ENCODE measurements at regions not wholly inside any gene's neighbourhood (a gene's known extent, or its start where the extent isn't known, plus 50 kb on each side); places are given as distances from the start of the nearest gene placed in this dataset.

DNA sequence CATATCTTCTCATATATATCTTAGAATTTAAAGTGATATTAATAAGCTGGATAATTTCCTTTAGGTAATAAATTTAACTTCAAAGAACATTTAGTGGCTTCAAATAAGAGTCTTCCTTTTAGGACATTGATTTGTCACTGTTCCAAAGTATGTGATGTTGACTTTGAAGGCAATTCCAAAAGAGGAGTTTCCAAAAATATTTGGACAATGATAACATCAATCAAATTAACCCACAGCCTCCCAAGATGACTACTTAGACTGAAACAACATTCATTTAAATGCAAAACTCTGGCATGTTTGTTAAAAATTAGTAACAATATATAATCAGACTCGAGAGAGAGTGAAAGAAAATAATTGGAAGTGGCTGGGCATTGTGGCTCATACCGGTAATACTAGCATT, 211.1 kb downstream of the OGFRL1 start:
- Mint-ChIP-seq H3K4me1 (no peaks in the 10 kb centered on the region), H3K4me3 (no peak overlapping the region), H3K36me3 (no peaks in the 10 kb centered on the region), H3K27ac (no peak overlapping the region), H3K9me3 (no peaks in the 10 kb centered on the region), H3K27me3 (ENCODE audit: insufficient read depth, low read depth) (peaks cover 3% of the 10 kb centered on the region)
- Histone ChIP-seq H3K9me3 (ENCODE audit: low read depth) (no peaks in the 10 kb centered on the region), H3K4me3 (no peak overlapping the region), H3K36me3 (no peaks in the 10 kb centered on the region), H4K20me1 (ENCODE audit: low read depth) (no peaks in the 10 kb centered on the region), H3K9ac (no peak overlapping the region), H3K27ac (no peak overlapping the region), H2AFZ (replicated peaks) (no peak overlapping the region), H3K4me1 (no peaks in the 10 kb centered on the region), H3K79me2 (ENCODE audit: low read depth) (no peaks in the 10 kb centered on the region), H3K4me2 (no peak overlapping the region), H3K27me3 (no peaks in the 10 kb centered on the region), H3F3A (ENCODE audit: low read depth) (no peaks in the 10 kb centered on the region)
- TF ChIP-seq EZH2 (IDR thresholded peaks at IDR 0.05) (no peak), EZH2phosphoT487 (IDR thresholded peaks at IDR 0.05) (no peak)
- TF ChIP-seq, protein P1, sequence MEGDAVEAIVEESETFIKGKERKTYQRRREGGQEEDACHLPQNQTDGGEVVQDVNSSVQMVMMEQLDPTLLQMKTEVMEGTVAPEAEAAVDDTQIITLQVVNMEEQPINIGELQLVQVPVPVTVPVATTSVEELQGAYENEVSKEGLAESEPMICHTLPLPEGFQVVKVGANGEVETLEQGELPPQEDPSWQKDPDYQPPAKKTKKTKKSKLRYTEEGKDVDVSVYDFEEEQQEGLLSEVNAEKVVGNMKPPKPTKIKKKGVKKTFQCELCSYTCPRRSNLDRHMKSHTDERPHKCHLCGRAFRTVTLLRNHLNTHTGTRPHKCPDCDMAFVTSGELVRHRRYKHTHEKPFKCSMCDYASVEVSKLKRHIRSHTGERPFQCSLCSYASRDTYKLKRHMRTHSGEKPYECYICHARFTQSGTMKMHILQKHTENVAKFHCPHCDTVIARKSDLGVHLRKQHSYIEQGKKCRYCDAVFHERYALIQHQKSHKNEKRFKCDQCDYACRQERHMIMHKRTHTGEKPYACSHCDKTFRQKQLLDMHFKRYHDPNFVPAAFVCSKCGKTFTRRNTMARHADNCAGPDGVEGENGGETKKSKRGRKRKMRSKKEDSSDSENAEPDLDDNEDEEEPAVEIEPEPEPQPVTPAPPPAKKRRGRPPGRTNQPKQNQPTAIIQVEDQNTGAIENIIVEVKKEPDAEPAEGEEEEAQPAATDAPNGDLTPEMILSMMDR (IDR thresholded peaks at IDR 0.05): no peak
- no peak for DNase-seq (ENCODE audit: low spot score)

DNA sequence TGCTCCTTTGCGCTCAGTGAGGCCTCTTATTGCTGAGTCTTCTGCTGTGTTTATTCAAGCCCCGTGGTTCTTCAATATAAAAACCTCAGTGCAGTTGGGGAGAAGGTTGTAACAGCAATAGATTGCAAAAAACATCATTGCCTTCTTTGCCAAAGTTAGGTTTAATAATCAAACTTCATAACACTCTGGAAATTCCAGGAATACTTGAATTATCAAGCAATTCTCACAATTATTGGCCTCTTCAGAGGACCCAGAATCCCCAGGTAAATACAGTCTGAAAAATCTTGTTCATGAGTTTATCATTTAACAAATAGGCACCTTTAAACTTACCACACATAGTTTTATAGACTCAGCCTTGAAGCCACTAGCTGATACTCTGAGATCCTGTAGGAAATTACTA, 213.6 kb downstream of the OGFRL1 start:
- TF ChIP-seq, protein P1 (IDR thresholded peaks at IDR 0.05): no peak
- TF ChIP-seq EZH2phosphoT487 (IDR thresholded peaks at IDR 0.05) (no peak), EZH2 (IDR thresholded peaks at IDR 0.05) (no peak)
- H3K4me1 ChIP-seq: no peaks in the 10 kb centered on the region
- Mint-ChIP-seq H3K27ac (no peak overlapping the region), H3K36me3 (no peaks in the 10 kb centered on the region), H3K4me3 (no peak overlapping the region), H3K9me3 (no peaks in the 10 kb centered on the region), H3K27me3 (ENCODE audit: insufficient read depth, low read depth) (peaks cover 9% of the 10 kb centered on the region), H3K4me1 (peaks cover 3% of the 10 kb centered on the region)
- H3K4me2 ChIP-seq: no peak overlapping the region
- H3K27me3 ChIP-seq: no peaks in the 10 kb centered on the region
- no peak overlapping the region for H3K27ac ChIP-seq
- no peak overlapping the region for H3K4me3 ChIP-seq
- no peaks in the 10 kb centered on the region for H4K20me1 ChIP-seq (ENCODE audit: low read depth)
- H3K36me3 ChIP-seq: no peaks in the 10 kb centered on the region
- H3K9ac ChIP-seq: no peak overlapping the region
- no peaks in the 10 kb centered on the region for H3K9me3 ChIP-seq (ENCODE audit: low read depth)
- no peak for DNase-seq (ENCODE audit: low spot score)
- H3F3A ChIP-seq (ENCODE audit: low read depth): no peaks in the 10 kb centered on the region
- H2AFZ ChIP-seq (replicated peaks): no peak overlapping the region
- no peaks in the 10 kb centered on the region for H3K79me2 ChIP-seq (ENCODE audit: low read depth)

DNA sequence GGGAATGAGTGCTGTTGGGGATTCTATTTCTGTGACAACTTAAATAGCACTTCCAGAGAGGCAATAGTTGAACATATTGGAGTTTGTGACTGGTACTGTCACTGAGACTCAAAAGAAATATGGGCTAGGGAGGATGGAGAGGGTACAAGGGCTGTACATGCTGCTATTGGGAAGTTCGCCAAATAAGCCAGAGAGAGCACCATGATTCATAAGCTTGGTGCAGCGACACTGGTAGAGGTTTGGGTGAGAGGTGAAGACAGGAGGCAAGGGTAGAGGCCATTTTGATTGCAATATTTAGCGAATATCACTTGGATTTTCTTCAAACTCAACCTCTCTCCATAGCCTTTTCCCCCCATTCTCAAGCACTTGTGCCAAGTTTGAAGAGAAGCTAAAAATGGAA, 214.3 kb downstream of the OGFRL1 start:
- no peak overlapping the region for H3K9ac ChIP-seq
- peaks cover 9% of the 10 kb centered on the region for H3K27me3 Mint-ChIP-seq (ENCODE audit: insufficient read depth, low read depth)
- no peaks in the 10 kb centered on the region for H3K9me3 ChIP-seq (ENCODE audit: low read depth)
- no peak overlapping the region for H3K4me2 ChIP-seq
- H3K27me3 ChIP-seq: no peaks in the 10 kb centered on the region
- no peaks in the 10 kb centered on the region for H3F3A ChIP-seq (ENCODE audit: low read depth)
- no peak overlapping the region for H3K4me3 ChIP-seq
- no peaks in the 10 kb centered on the region for H3K4me1 ChIP-seq
- H3K27ac ChIP-seq: no peak overlapping the region
- H3K36me3 Mint-ChIP-seq: no peaks in the 10 kb centered on the region
- H4K20me1 ChIP-seq (ENCODE audit: low read depth): no peaks in the 10 kb centered on the region
- no peaks in the 10 kb centered on the region for H3K79me2 ChIP-seq (ENCODE audit: low read depth)
- H3K9me3 Mint-ChIP-seq: no peaks in the 10 kb centered on the region
- no peaks in the 10 kb centered on the region for H3K36me3 ChIP-seq
- DNase-seq (ENCODE audit: low spot score): no peak
- H3K27ac Mint-ChIP-seq: peak overlapping the region; percentile 32
- H3K4me3 Mint-ChIP-seq: no peak overlapping the region
- H2AFZ ChIP-seq (replicated peaks): peak overlapping the region; percentile 42
- peaks cover 3% of the 10 kb centered on the region for H3K4me1 Mint-ChIP-seq
- TF ChIP-seq EZH2phosphoT487 (IDR thresholded peaks at IDR 0.05) (no peak), EZH2 (IDR thresholded peaks at IDR 0.05) (no peak)
- TF ChIP-seq, protein P1 (IDR thresholded peaks at IDR 0.05): no peak

Data from neural progenitor cell (in vitro differentiated cells).